Liver (tissue), 3 donors: ENCODE measurements at regions not wholly inside any gene's neighbourhood (a gene's known extent, or its start where the extent isn't known, plus 50 kb on each side); places are given as distances from the start of the nearest gene placed in this dataset.
"Not testable (repeated sequence)": the region's sequence is repeated elsewhere in the genome, so short reads cannot be mapped to it uniquely, and the experiment has no call there.

Experiments used
- FOXA1 ChIP-seq: IDR thresholded peaks from 2 replicates; pipeline ENCODE4 v1.6.1; 2016; ENCODE audit warnings: antibody characterized with exemption
- FOXA2 ChIP-seq: IDR thresholded peaks from 2 replicates; pipeline ENCODE4 v1.6.1; 2016; ENCODE audit warnings: antibody characterized with exemption
- GABPA ChIP-seq, 2 donors: IDR thresholded peaks in 1 of 2; conservative IDR thresholded peaks in 1 of 2; 2 replicates each; pipeline ENCODE4 v1.6.1; 2016; ENCODE audit warnings: antibody characterized with exemption in 2 of 2, mild to moderate bottlenecking in 1 of 2, moderate library complexity in 1 of 2
- JUND ChIP-seq, 2 donors: IDR thresholded peaks; 2 replicates each; pipeline ENCODE4 v1.6.1; 2016; ENCODE audit warnings: antibody characterized with exemption in 2 of 2
- NR2F2 ChIP-seq: IDR thresholded peaks from 2 replicates; pipeline ENCODE4 v1.6.1; 2016; ENCODE audit warnings: antibody characterized with exemption
- RAD21 ChIP-seq, 2 donors: IDR thresholded peaks; 2 replicates each; pipeline ENCODE4 v1.6.1; 2016; ENCODE audit warnings: antibody characterized with exemption in 2 of 2, mild to moderate bottlenecking in 2 of 2
- RXRA ChIP-seq, 2 donors: IDR thresholded peaks; 2 replicates each; pipeline ENCODE4 v1.6.1; 2017 to 2018; ENCODE audit warnings: antibody characterized with exemption in 2 of 2, mild to moderate bottlenecking in 1 of 2
- TF ChIP-seq, protein P1 (sequence below): fragments of 150-350 bp; IDR thresholded peaks from 2 replicates; pipeline ENCODE4 v1.5.1; 2017; ENCODE audit warnings: improper control_type of control experiment, low read depth, low read length; ENCODE audit not compliant: missing input control
- TF ChIP-seq, protein P2 (sequence below): IDR thresholded peaks from 2 replicates; pipeline ENCODE4 v1.6.1; 2016; ENCODE audit warnings: antibody characterized with exemption
- TF ChIP-seq, protein P3 (sequence below): IDR thresholded peaks from 2 replicates; pipeline ENCODE4 v1.6.1; 2016; ENCODE audit warnings: antibody characterized with exemption, mild to moderate bottlenecking
- TF ChIP-seq, protein P4 (sequence below): IDR thresholded peaks from 2 replicates; pipeline ENCODE4 v1.6.1; 2016; ENCODE audit warnings: antibody characterized with exemption
- TF ChIP-seq, protein P5 (sequence below): IDR thresholded peaks from 2 replicates; pipeline ENCODE4 v1.6.1; 2016; ENCODE audit warnings: antibody characterized with exemption
- donor health status: healthy.
- donor health status: healthy.

DNA sequence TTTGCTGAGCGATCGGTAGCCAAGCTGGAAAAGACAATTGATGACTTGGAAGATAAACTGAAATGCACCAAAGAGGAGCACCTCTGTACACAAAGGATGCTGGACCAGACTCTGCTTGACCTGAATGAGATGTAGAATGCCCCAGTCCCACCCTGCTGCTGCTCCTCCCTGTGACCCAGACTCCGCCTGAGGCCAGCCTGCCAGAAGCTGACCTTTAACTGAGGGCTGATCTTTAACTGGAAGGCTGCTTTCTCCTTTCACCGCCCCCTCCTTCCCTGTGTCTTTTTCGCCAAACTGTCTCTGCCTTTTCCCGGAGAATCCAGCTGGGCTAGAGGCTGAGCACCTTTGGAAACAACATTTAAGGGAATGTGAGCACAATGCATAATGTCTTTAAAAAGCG, 109.0 kb upstream of the TOX3 start:
- TF ChIP-seq, protein P1, sequence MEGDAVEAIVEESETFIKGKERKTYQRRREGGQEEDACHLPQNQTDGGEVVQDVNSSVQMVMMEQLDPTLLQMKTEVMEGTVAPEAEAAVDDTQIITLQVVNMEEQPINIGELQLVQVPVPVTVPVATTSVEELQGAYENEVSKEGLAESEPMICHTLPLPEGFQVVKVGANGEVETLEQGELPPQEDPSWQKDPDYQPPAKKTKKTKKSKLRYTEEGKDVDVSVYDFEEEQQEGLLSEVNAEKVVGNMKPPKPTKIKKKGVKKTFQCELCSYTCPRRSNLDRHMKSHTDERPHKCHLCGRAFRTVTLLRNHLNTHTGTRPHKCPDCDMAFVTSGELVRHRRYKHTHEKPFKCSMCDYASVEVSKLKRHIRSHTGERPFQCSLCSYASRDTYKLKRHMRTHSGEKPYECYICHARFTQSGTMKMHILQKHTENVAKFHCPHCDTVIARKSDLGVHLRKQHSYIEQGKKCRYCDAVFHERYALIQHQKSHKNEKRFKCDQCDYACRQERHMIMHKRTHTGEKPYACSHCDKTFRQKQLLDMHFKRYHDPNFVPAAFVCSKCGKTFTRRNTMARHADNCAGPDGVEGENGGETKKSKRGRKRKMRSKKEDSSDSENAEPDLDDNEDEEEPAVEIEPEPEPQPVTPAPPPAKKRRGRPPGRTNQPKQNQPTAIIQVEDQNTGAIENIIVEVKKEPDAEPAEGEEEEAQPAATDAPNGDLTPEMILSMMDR: not testable (repeated sequence)
- not testable (repeated sequence) for TF ChIP-seq RAD21 (IDR thresholded peaks at IDR 0.05); FOXA1; NR2F2; JUND (IDR thresholded peaks at IDR 0.05); GABPA (IDR thresholded peaks at IDR 0.05 in 1 of 2, conservative IDR thresholded peaks at IDR 0.05 in 1 of 2); RXRA (IDR thresholded peaks at IDR 0.05); FOXA2
- TF ChIP-seq, protein P2, sequence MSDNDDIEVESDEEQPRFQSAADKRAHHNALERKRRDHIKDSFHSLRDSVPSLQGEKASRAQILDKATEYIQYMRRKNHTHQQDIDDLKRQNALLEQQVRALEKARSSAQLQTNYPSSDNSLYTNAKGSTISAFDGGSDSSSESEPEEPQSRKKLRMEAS: not testable (repeated sequence)
- TF ChIP-seq, protein P3, sequence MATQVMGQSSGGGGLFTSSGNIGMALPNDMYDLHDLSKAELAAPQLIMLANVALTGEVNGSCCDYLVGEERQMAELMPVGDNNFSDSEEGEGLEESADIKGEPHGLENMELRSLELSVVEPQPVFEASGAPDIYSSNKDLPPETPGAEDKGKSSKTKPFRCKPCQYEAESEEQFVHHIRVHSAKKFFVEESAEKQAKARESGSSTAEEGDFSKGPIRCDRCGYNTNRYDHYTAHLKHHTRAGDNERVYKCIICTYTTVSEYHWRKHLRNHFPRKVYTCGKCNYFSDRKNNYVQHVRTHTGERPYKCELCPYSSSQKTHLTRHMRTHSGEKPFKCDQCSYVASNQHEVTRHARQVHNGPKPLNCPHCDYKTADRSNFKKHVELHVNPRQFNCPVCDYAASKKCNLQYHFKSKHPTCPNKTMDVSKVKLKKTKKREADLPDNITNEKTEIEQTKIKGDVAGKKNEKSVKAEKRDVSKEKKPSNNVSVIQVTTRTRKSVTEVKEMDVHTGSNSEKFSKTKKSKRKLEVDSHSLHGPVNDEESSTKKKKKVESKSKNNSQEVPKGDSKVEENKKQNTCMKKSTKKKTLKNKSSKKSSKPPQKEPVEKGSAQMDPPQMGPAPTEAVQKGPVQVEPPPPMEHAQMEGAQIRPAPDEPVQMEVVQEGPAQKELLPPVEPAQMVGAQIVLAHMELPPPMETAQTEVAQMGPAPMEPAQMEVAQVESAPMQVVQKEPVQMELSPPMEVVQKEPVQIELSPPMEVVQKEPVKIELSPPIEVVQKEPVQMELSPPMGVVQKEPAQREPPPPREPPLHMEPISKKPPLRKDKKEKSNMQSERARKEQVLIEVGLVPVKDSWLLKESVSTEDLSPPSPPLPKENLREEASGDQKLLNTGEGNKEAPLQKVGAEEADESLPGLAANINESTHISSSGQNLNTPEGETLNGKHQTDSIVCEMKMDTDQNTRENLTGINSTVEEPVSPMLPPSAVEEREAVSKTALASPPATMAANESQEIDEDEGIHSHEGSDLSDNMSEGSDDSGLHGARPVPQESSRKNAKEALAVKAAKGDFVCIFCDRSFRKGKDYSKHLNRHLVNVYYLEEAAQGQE: not testable (repeated sequence)
- TF ChIP-seq, protein P4, sequence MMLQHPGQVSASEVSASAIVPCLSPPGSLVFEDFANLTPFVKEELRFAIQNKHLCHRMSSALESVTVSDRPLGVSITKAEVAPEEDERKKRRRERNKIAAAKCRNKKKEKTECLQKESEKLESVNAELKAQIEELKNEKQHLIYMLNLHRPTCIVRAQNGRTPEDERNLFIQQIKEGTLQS: not testable (repeated sequence)
- TF ChIP-seq, protein P5, sequence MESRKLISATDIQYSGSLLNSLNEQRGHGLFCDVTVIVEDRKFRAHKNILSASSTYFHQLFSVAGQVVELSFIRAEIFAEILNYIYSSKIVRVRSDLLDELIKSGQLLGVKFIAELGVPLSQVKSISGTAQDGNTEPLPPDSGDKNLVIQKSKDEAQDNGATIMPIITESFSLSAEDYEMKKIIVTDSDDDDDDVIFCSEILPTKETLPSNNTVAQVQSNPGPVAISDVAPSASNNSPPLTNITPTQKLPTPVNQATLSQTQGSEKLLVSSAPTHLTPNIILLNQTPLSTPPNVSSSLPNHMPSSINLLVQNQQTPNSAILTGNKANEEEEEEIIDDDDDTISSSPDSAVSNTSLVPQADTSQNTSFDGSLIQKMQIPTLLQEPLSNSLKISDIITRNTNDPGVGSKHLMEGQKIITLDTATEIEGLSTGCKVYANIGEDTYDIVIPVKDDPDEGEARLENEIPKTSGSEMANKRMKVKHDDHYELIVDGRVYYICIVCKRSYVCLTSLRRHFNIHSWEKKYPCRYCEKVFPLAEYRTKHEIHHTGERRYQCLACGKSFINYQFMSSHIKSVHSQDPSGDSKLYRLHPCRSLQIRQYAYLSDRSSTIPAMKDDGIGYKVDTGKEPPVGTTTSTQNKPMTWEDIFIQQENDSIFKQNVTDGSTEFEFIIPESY: not testable (repeated sequence)
